GM19452 (cell line): ENCODE measurements at regions not wholly inside any gene's neighbourhood (a gene's known extent, or its start where the extent isn't known, plus 50 kb on each side); places are given as distances from the start of the nearest gene placed in this dataset.

Experiments
- ATAC-seq: cut with Tn5 transposase; IDR thresholded peaks from one replicate; pipeline ENCODE4 v1.9.1; 2021; ENCODE audit not compliant: unreplicated experiment

- no peak for ATAC-seq
These were observed 231.0 kb downstream of the ALG10B start for GRCh38 chr12:38547586-38547985.

- ATAC-seq, result no peak
These were observed 239.3 kb downstream of the ALG10B start for GRCh38 chr12:38555620-38556591.

- ATAC-seq, result no peak
These were observed 240.1 kb downstream of the ALG10B start for GRCh38 chr12:38556647-38557046.

GRCh38 chr12:38585086-38585485 lies 268.5 kb downstream of the ALG10B start:
- ATAC-seq, result no peak

- no peak for ATAC-seq
These were observed 270.2 kb downstream of the ALG10B start for GRCh38 chr12:38586789-38587188.

- ATAC-seq, result no peak
These were observed 271.0 kb downstream of the ALG10B start for GRCh38 chr12:38587594-38587993.

- ATAC-seq, result no peak
These were observed 272.2 kb downstream of the ALG10B start for GRCh38 chr12:38588624-38589305.

GRCh38 chr12:38589306-38589632 lies 272.7 kb downstream of the ALG10B start:
- ATAC-seq, result no peak

- ATAC-seq, result no peak
These were observed 285.4 kb downstream of the ALG10B start for GRCh38 chr12:38601949-38602348.
